PC-3 (cell line): ENCODE measurements at regions not wholly inside any gene's neighbourhood (a gene's known extent, or its start where the extent isn't known, plus 50 kb on each side); places are given as distances from the start of the nearest gene placed in this dataset.

ENCODE experiments used
- ATAC-seq: fragments of 200-7000 bp; cut with Tn5 transposase; 2 replicates; pipeline ENCODE4 v1.9.1; 2020; ENCODE audit warnings: mild to moderate bottlenecking, moderate library complexity
- BruUV-seq: library from RNA; stranded (reverse); fragments of 400-500 nt; replicated peaks from 2 replicates; lab custom pipeline; 2021; lab: Mats Ljungman, UMichigan
- CTCF ChIA-PET: fragments of 300-600 bp; sonication (Branson Sonifier 250); formaldehyde crosslinking; loops from one replicate; lab custom pipeline; 2022; ENCODE audit warnings: antibody characterized with exemption; lab: Charles Lee
- POLR2A ChIA-PET: fragments of 300-600 bp; sonication (Branson Sonifier 250); formaldehyde crosslinking; loops from one replicate; lab custom pipeline; 2022; ENCODE audit warnings: antibody characterized with exemption; ENCODE audit not compliant: unreplicated experiment; lab: Charles Lee
- DNase-seq: peaks from one replicate; pipeline ENCODE4 v3.0.0-alpha.2; 2015
- H2AFZ ChIP-seq: fragments of 300-600 bp; sonication (generic); 2 replicates; pipeline ENCODE4 v1.6.0; 2016; ENCODE audit warnings: antibody characterized with exemption, low read length
- H3F3A ChIP-seq: fragments of 300-600 bp; sonication (generic); one replicate; pipeline ENCODE4 v1.6.0; 2017; ENCODE audit warnings: antibody characterized with exemption, low read length, control low read depth, mild to moderate bottlenecking; ENCODE audit not compliant: unreplicated experiment
- H3K27ac ChIP-seq: fragments of 300-600 bp; sonication (generic); 2 replicates; pipeline ENCODE4 v1.5.1; 2016; ENCODE audit warnings: mild to moderate bottlenecking, low read length
- H3K27me3 ChIP-seq: fragments of 300-600 bp; sonication (generic); 2 replicates; pipeline ENCODE4 v1.6.1; 2016; ENCODE audit warnings: low read length, mixed read lengths
- H3K36me3 ChIP-seq: fragments of 300-600 bp; sonication (generic); 2 replicates; pipeline ENCODE4 v1.6.1; 2016; ENCODE audit warnings: low read depth, mixed run types, low read length, mixed read lengths
- H3K4me1 ChIP-seq: fragments of 300-600 bp; sonication (generic); 2 replicates; pipeline ENCODE4 v1.5.1; 2016; ENCODE audit warnings: low read length; ENCODE audit not compliant: insufficient read depth
- H3K4me2 ChIP-seq: fragments of 300-600 bp; sonication (generic); 2 replicates; pipeline ENCODE4 v1.6.0; 2016; ENCODE audit warnings: low read length
- H3K4me3 ChIP-seq: fragments of 300-600 bp; sonication (generic); 2 replicates; pipeline ENCODE4 v1.5.1; 2016; ENCODE audit warnings: mild to moderate bottlenecking, low read length, mixed read lengths
- H3K79me2 ChIP-seq: fragments of 300-600 bp; sonication (generic); 2 replicates; pipeline ENCODE4 v1.6.1; 2017; ENCODE audit warnings: low read length, mixed read lengths
- H3K9ac ChIP-seq: fragments of 300-600 bp; sonication (generic); 2 replicates; pipeline ENCODE4 v1.6.0; 2016; ENCODE audit warnings: mild to moderate bottlenecking, low read length
- H3K9me2 ChIP-seq: fragments of 300-600 bp; sonication (generic); replicated peaks from 2 replicates; pipeline ENCODE4 v1.6.1; 2016; ENCODE audit warnings: mixed run types, low read length, mixed read lengths
- H3K9me3 ChIP-seq: fragments of 300-600 bp; sonication (generic); 2 replicates; pipeline ENCODE4 v1.6.1; 2016; ENCODE audit warnings: low read length, mixed read lengths
- H4K20me1 ChIP-seq: fragments of 300-600 bp; sonication (generic); 2 replicates; pipeline ENCODE4 v1.6.1; 2016; ENCODE audit warnings: low read length, mixed read lengths
- EZH2 ChIP-seq: fragments of 300-600 bp; sonication (generic); IDR thresholded peaks from one replicate; pipeline ENCODE4 v1.6.1; 2017; ENCODE audit warnings: antibody characterized with exemption, mild to moderate bottlenecking, low read length; ENCODE audit not compliant: unreplicated experiment
- EZH2phosphoT487 ChIP-seq: fragments of 300-600 bp; sonication (generic); IDR thresholded peaks from 2 replicates; pipeline ENCODE4 v1.6.1; 2018; ENCODE audit warnings: mild to moderate bottlenecking, antibody characterized with exemption, low read length, borderline replicate concordance
- intact Hi-C: fragments of 100-400 bp; cut with micrococcal nuclease; formaldehyde crosslinking; loops from 2 replicates; pipeline ENCODE4 v1.9.0; 2023
- TF ChIP-seq, protein P1 (sequence below): fragments of 300-600 bp; sonication (generic); conservative IDR thresholded peaks from 2 replicates; pipeline ENCODE4 v1.5.1; 2017; ENCODE audit warnings: antibody characterized with exemption, low read depth, mild to moderate bottlenecking, low read length

DNA sequence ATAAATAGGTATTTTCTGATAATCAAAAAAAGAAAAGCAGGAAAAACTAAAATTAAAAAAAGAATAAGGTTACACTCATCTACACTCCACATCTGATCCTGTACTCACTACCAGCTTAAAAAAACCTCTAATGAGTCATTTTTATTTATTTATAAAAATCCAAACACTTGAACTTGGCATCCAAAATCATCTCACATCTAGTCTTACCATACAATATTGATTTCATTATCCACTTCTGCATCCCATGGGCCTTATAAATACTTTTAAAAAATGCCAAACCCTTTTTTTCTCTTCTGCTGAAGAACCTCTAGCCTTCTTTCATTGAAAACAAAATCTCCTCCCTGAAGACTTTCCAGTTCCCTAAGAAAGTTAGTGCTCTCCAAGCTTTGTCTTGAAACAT is 109.7 kb downstream of the TMTC3 start:
- intact Hi-C loops = no loop called here
- no peak for TF ChIP-seq EZH2phosphoT487
- no peak for TF ChIP-seq EZH2
- TF ChIP-seq, protein P1, sequence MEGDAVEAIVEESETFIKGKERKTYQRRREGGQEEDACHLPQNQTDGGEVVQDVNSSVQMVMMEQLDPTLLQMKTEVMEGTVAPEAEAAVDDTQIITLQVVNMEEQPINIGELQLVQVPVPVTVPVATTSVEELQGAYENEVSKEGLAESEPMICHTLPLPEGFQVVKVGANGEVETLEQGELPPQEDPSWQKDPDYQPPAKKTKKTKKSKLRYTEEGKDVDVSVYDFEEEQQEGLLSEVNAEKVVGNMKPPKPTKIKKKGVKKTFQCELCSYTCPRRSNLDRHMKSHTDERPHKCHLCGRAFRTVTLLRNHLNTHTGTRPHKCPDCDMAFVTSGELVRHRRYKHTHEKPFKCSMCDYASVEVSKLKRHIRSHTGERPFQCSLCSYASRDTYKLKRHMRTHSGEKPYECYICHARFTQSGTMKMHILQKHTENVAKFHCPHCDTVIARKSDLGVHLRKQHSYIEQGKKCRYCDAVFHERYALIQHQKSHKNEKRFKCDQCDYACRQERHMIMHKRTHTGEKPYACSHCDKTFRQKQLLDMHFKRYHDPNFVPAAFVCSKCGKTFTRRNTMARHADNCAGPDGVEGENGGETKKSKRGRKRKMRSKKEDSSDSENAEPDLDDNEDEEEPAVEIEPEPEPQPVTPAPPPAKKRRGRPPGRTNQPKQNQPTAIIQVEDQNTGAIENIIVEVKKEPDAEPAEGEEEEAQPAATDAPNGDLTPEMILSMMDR = no peak
- Histone ChIP-seq H3K9me3 (no peaks in the 10 kb centered on the region), H3K9me2 (no peaks in the 10 kb centered on the region), H2AFZ (no peak overlapping the region), H3K36me3 (no peaks in the 10 kb centered on the region), H3K27me3 (no peaks in the 10 kb centered on the region), H4K20me1 (no peaks in the 10 kb centered on the region), H3K27ac (no peak overlapping the region), H3K4me1 (peaks cover 18% of the 10 kb centered on the region), H3F3A (no peaks in the 10 kb centered on the region), H3K4me3 (no peak overlapping the region), H3K79me2 (no peaks in the 10 kb centered on the region), H3K9ac (no peak overlapping the region), H3K4me2 (no peak overlapping the region)
- no peak for DNase-seq
- CTCF ChIA-PET = no interaction called here
- no peak for ATAC-seq
- POLR2A ChIA-PET = no interaction called here
- BruUV-seq = no TSS peak

DNA sequence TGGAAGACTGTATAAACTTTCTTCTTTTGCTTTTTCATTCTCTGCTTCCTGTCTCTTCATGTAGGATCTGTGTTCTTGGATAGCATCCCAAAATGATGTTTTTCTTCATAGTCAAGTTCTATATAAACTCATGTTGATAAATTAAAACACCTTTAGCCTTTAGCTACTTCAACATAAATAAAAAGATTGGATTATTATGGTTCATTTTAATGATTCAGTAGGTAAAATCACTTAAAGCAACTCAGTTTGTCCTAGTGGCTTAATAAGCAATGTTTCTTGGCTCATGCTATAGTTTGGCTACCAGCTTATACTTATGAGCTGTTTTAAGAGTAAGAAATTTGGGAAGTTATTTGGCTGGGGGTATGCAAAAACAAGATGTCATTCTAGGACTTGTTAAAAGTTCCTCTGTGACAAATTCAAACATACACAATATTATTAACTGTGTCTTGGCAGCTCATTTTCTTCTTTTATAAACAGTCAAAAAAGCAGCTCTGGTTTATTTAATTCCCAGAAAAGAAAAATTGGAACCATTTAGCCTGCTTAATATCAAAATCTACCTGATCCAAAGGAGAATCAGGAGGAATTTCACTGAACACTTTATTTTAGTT is 111.4 kb downstream of the TMTC3 start:
- Histone ChIP-seq H3K4me1 (peaks cover 4% of the 10 kb centered on the region), H3K4me3 (no peak overlapping the region), H3K4me2 (no peak overlapping the region), H3K9me2 (no peaks in the 10 kb centered on the region), H3F3A (no peaks in the 10 kb centered on the region), H4K20me1 (no peaks in the 10 kb centered on the region), H3K27ac (no peak overlapping the region), H2AFZ (no peak overlapping the region), H3K9me3 (no peaks in the 10 kb centered on the region), H3K36me3 (no peaks in the 10 kb centered on the region), H3K9ac (no peak overlapping the region), H3K27me3 (no peaks in the 10 kb centered on the region), H3K79me2 (no peaks in the 10 kb centered on the region)
- intact Hi-C loops = no loop called here
- BruUV-seq = no TSS peak
- POLR2A ChIA-PET = interaction anchor here (0.5 kb wide), 1 partner anchor 109 kb away, joined by 4 read pairs; no protein-coding TSS in a partner anchor
- TF ChIP-seq EZH2 = no peak
- TF ChIP-seq EZH2phosphoT487 = no peak
- TF ChIP-seq, protein P1 = no peak
- no peak for ATAC-seq
- CTCF ChIA-PET = no interaction called here
- DNase-seq = no peak

DNA sequence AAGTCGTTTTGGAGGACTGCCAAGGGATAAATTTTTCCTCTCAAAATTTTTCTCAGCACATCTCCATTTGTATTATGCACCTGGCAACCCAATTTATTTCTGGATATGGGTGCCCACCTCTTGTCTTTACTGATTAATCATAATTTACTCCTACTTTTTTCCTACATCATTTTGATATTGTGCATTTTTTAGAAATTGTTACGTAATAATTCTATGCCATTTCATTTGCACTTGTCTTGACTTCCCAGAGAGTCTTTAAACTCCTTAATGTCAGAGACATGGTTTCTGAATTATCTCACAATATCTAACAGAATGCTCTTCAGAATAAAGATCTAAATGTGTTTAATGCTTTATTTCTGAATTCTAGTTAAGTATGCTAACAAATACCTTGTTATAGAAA is 113.1 kb downstream of the TMTC3 start:
- ATAC-seq (no peak), DNase-seq (no peak)
- H3K79me2 ChIP-seq = no peaks in the 10 kb centered on the region
- no peaks in the 10 kb centered on the region for H3K27me3 ChIP-seq
- H3F3A ChIP-seq = no peaks in the 10 kb centered on the region
- ChIA-PET POLR2A (no interaction called here), CTCF (no interaction called here)
- H3K4me1 ChIP-seq = no peaks in the 10 kb centered on the region
- intact Hi-C loops = no loop called here
- no TSS peak for BruUV-seq
- no peaks in the 10 kb centered on the region for H3K9me3 ChIP-seq
- no peaks in the 10 kb centered on the region for H4K20me1 ChIP-seq
- H2AFZ ChIP-seq = no peak overlapping the region
- no peak overlapping the region for H3K27ac ChIP-seq
- no peak overlapping the region for H3K4me2 ChIP-seq
- no peaks in the 10 kb centered on the region for H3K9me2 ChIP-seq
- H3K36me3 ChIP-seq = no peaks in the 10 kb centered on the region
- no peak overlapping the region for H3K4me3 ChIP-seq
- TF ChIP-seq, protein P1 = no peak
- TF ChIP-seq EZH2 = no peak
- TF ChIP-seq EZH2phosphoT487 = no peak
- no peak overlapping the region for H3K9ac ChIP-seq
